Thyroid gland (tissue), 4 donors: ENCODE measurements at regions not wholly inside any gene's neighbourhood (a gene's known extent, or its start where the extent isn't known, plus 50 kb on each side); places are given as distances from the start of the nearest gene placed in this dataset.

ENCODE experiments used
- DNase-seq, 2 donors: peaks; one replicate each; pipeline ENCODE4 v3.0.0-alpha.2; 2019
- H3K27ac ChIP-seq, 3 donors: fragments of 200-600 bp; sonication (generic); 1 replicate in 2 of 3; 2 replicates in 1 of 3; pipeline ENCODE4 v1.5.1; 2016 to 2019; ENCODE audit warnings: mild to moderate bottlenecking in 1 of 3, moderate library complexity in 1 of 3
- H3K27me3 ChIP-seq: fragments of 200-600 bp; sonication (generic); one replicate; pipeline ENCODE4 v1.5.1; 2019
- H3K36me3 ChIP-seq, 2 donors: fragments of 200-600 bp; sonication (generic); one replicate each; pipeline ENCODE4 v1.5.1; 2016 to 2019
- H3K4me1 ChIP-seq, 2 donors: fragments of 200-600 bp; sonication (generic); one replicate each; pipeline ENCODE4 v1.5.1; 2017 to 2019
- H3K4me3 ChIP-seq, 3 donors: fragments of 200-600 bp; sonication (generic); replicated peaks in 1 of 3; 1 replicate in 2 of 3; 2 replicates in 1 of 3; pipeline ENCODE4 v1.5.1; 2016; ENCODE audit warnings: mild to moderate bottlenecking in 1 of 3
- H3K9me3 ChIP-seq: fragments of 200-600 bp; sonication (generic); one replicate; pipeline ENCODE4 v1.5.1; 2017
- POLR2A ChIP-seq, 2 donors: fragments of 450-650 bp; IDR thresholded peaks; one replicate each; pipeline ENCODE4 v1.6.1; 2017; ENCODE audit warnings: antibody characterized with exemption in 2 of 2, mild to moderate bottlenecking in 2 of 2, moderate library complexity in 1 of 2
- WGBS, 2 donors: methylation state at CpG; one replicate each; pipeline ENCODE4 v1.1.5; 2017; 5-methylcytosine and 5-hydroxymethylcytosine counted together
- intact Hi-C: fragments of 100-400 bp; cut with DNase I; formaldehyde crosslinking; loops from one replicate; pipeline ENCODE4 v1.15.1; 2023
- TF ChIP-seq, protein P1 (sequence below), 6 experiments: fragments of 200-600 bp in 3 of 6; fragments of 450-650 bp in 3 of 6; sonication (generic) in 3 of 6; IDR thresholded peaks; one replicate each; pipeline ENCODE4 v1.5.1; 2016 to 2019; ENCODE audit warnings: antibody characterized with exemption in 6 of 6, mild to moderate bottlenecking in 2 of 6, inconsistent platforms in 1 of 6, moderate library complexity in 1 of 6

- Histone ChIP-seq H3K27me3 (no peaks in the 10 kb centered on the region), H3K36me3 (no peaks in the 10 kb centered on the region), H3K4me1 (no peaks in the 10 kb centered on the region), H3K9me3 (no peaks in the 10 kb centered on the region), H3K4me3 (no peak overlapping the region), H3K27ac (no peak overlapping the region)
- no peak for DNase-seq
- TF ChIP-seq, protein P1, sequence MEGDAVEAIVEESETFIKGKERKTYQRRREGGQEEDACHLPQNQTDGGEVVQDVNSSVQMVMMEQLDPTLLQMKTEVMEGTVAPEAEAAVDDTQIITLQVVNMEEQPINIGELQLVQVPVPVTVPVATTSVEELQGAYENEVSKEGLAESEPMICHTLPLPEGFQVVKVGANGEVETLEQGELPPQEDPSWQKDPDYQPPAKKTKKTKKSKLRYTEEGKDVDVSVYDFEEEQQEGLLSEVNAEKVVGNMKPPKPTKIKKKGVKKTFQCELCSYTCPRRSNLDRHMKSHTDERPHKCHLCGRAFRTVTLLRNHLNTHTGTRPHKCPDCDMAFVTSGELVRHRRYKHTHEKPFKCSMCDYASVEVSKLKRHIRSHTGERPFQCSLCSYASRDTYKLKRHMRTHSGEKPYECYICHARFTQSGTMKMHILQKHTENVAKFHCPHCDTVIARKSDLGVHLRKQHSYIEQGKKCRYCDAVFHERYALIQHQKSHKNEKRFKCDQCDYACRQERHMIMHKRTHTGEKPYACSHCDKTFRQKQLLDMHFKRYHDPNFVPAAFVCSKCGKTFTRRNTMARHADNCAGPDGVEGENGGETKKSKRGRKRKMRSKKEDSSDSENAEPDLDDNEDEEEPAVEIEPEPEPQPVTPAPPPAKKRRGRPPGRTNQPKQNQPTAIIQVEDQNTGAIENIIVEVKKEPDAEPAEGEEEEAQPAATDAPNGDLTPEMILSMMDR (IDR thresholded peaks at IDR 0.05), result no peak
- no peak for TF ChIP-seq POLR2A (IDR thresholded peaks at IDR 0.05)
- 60 to 62% methylated on average over 5 of the region's 5 CpGs for WGBS, 2 donors
- intact Hi-C loops, result no loop called here
These were observed 286.5 kb upstream of the ERCC4 start for GRCh38 chr16:13633391-13633861.

DNA sequence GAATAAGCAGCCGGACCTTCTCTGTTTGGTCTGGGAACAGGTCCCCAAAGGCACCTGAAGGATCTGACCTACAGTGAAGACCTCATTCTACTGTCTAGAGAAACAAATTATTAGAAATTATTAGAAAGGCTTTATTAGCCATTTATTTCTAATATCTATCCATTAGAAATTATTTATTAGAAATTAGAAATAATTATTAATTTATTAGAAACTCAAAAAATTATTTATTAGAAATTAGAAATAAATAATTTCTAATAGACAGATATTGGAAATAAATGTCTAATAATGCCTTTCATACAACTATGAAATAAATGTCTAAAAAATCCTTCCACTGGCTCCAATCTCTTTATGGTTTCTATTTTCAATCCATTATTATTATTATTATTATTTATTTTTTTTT lies 285.7 kb upstream of the ERCC4 start:
- Histone ChIP-seq H3K36me3 (no peaks in the 10 kb centered on the region), H3K27me3 (no peaks in the 10 kb centered on the region), H3K4me1 (no peaks in the 10 kb centered on the region), H3K9me3 (no peaks in the 10 kb centered on the region), H3K4me3 (no peak overlapping the region), H3K27ac (no peak overlapping the region)
- no peak for DNase-seq
- WGBS, 2 donors, result 89 to 92% methylated on average over 1 of the region's 1 CpG
- no peak for TF ChIP-seq POLR2A (IDR thresholded peaks at IDR 0.05)
- TF ChIP-seq, protein P1 (IDR thresholded peaks at IDR 0.05), result no peak
- intact Hi-C loops, result no loop called here

DNA sequence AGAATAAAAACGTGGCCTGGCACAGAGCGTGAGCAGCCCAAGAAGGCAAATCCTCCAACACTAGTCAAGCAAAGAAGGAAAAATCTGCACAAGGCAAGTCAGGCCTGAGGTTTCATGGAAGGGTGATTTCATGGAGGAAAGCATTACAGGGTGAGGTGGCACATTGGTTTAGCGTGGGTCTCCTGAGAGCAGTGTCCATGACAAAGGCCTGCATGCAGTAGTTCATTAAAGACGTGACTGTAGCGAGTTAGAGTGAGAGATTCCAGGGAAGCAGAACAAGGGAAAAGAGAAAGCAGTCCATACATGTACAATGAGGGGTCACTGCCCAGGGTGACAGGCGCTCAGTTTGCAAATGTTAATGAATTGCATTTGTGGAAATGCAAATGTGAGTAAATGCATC lies 285.0 kb upstream of the ERCC4 start:
- no peak for TF ChIP-seq POLR2A (IDR thresholded peaks at IDR 0.05)
- TF ChIP-seq, protein P1 (IDR thresholded peaks at IDR 0.05), result no peak
- no peaks in the 10 kb centered on the region for H3K9me3 ChIP-seq
- H3K27me3 ChIP-seq, result no peaks in the 10 kb centered on the region
- no peaks in the 10 kb centered on the region for H3K4me1 ChIP-seq
- no peak overlapping the region for H3K4me3 ChIP-seq
- WGBS, 2 donors, result 88 to 93% methylated on average over 6 of the region's 6 CpGs
- no peak for DNase-seq
- intact Hi-C loops, result no loop called here
- no peak overlapping the region for H3K27ac ChIP-seq
- no peaks in the 10 kb centered on the region for H3K36me3 ChIP-seq

- Histone ChIP-seq H3K4me1 (no peaks in the 10 kb centered on the region), H3K9me3 (no peaks in the 10 kb centered on the region), H3K36me3 (no peaks in the 10 kb centered on the region), H3K27me3 (no peaks in the 10 kb centered on the region), H3K4me3 (no peak overlapping the region), H3K27ac (no peak overlapping the region)
- TF ChIP-seq, protein P1 (IDR thresholded peaks at IDR 0.05), result no peak
- TF ChIP-seq POLR2A (IDR thresholded peaks at IDR 0.05), result no peak
- DNase-seq, result no peak
- 94 to 97% methylated on average over 2 of the region's 2 CpGs for WGBS, 2 donors
- intact Hi-C loops, result no loop called here
These were observed 281.7 kb upstream of the ERCC4 start for GRCh38 chr16:13638218-13638617.

- no peaks in the 10 kb centered on the region for H3K27me3 ChIP-seq
- H3K4me1 ChIP-seq, result no peaks in the 10 kb centered on the region
- no peak overlapping the region for H3K4me3 ChIP-seq
- no peak overlapping the region for H3K27ac ChIP-seq
- H3K36me3 ChIP-seq, result no peaks in the 10 kb centered on the region
- no peaks in the 10 kb centered on the region for H3K9me3 ChIP-seq
- no peak for DNase-seq
- 90 to 96% methylated on average over 3 of the region's 3 CpGs for WGBS, 2 donors
- TF ChIP-seq, protein P1 (IDR thresholded peaks at IDR 0.05), result no peak
- TF ChIP-seq POLR2A (IDR thresholded peaks at IDR 0.05), result no peak
- intact Hi-C loops, result no loop called here
These were observed 276.5 kb upstream of the ERCC4 start for GRCh38 chr16:13643412-13643811.
